ENCODE measurements at regions not wholly inside any gene's neighbourhood (a gene's known extent, or its start where the extent isn't known, plus 50 kb on each side); places are given as distances from the start of the nearest gene placed in this dataset.

- TF ChIP-seq CTCF (IDR thresholded peaks at IDR 0.05; ENCODE audit: low read depth, low read length), result no peak
- no peak for TF ChIP-seq EZH2phosphoT487 (IDR thresholded peaks at IDR 0.05; ENCODE audit: low read depth)
These were observed 408.8 kb upstream of the DAB1 start for GRCh38 chr1:57832612-57833011.
